ENCODE measurements at regions not wholly inside any gene's neighbourhood (a gene's known extent, or its start where the extent isn't known, plus 50 kb on each side); places are given as distances from the start of the nearest gene placed in this dataset.

DNA sequence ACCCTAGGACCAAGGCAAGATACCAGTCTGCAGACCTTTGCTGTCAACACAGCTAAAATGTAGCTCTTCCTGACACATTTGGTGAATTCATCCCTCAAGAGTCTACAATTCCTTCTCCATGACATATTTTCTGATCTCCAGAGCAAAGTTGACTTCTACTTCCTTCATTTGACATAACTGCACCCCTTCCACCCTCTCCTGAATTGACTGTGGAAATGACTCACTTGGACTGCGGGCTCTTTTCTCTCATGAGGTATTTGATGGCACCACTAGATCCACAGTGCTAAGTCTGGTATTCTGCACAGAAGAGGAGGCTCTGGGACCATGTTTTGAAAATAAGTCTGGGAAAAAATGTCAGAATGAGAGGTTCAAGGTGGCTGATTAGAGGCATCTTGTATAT lies 338.4 kb upstream of the TRPC7 start:
- TF ChIP-seq, protein P1, sequence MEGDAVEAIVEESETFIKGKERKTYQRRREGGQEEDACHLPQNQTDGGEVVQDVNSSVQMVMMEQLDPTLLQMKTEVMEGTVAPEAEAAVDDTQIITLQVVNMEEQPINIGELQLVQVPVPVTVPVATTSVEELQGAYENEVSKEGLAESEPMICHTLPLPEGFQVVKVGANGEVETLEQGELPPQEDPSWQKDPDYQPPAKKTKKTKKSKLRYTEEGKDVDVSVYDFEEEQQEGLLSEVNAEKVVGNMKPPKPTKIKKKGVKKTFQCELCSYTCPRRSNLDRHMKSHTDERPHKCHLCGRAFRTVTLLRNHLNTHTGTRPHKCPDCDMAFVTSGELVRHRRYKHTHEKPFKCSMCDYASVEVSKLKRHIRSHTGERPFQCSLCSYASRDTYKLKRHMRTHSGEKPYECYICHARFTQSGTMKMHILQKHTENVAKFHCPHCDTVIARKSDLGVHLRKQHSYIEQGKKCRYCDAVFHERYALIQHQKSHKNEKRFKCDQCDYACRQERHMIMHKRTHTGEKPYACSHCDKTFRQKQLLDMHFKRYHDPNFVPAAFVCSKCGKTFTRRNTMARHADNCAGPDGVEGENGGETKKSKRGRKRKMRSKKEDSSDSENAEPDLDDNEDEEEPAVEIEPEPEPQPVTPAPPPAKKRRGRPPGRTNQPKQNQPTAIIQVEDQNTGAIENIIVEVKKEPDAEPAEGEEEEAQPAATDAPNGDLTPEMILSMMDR (conservative IDR thresholded peaks at IDR 0.05; ENCODE audit: low read depth, low read length) = no peak
- no peak for TF ChIP-seq EZH2 (IDR thresholded peaks at IDR 0.05; ENCODE audit: borderline replicate concordance, low read depth, low read length, poor library complexity, severe bottlenecking)
- no peak for DNase-seq (ENCODE audit: low spot score)
- Histone ChIP-seq H3K4me1 (ENCODE audit: insufficient read depth, low read length, poor library complexity, severe bottlenecking) (no peaks in the 10 kb centered on the region), H3K27me3 (replicated peaks; ENCODE audit: insufficient read depth, low read depth, low read length, poor library complexity) (peaks cover 77% of the 10 kb centered on the region), H3K27ac (ENCODE audit: low read depth, low read length, poor library complexity, severe bottlenecking) (no peak overlapping the region), H3K4me3 (ENCODE audit: low read depth, low read length, poor library complexity, severe bottlenecking) (no peak overlapping the region), H3K9me3 (ENCODE audit: low read depth, low read length, poor library complexity, severe bottlenecking) (no peaks in the 10 kb centered on the region), H3K36me3 (ENCODE audit: insufficient read depth, low read length, poor library complexity, severe bottlenecking) (no peaks in the 10 kb centered on the region)
- POLR2A ChIA-PET (ENCODE audit: low non-redundant PET) = no interaction called here
- CTCF ChIA-PET = no interaction called here
- intact Hi-C loops (cut with micrococcal nuclease; ENCODE audit: unreplicated experiment) = no loop called here
- no TSS peak for BruUV-seq (replicated peaks)

DNA sequence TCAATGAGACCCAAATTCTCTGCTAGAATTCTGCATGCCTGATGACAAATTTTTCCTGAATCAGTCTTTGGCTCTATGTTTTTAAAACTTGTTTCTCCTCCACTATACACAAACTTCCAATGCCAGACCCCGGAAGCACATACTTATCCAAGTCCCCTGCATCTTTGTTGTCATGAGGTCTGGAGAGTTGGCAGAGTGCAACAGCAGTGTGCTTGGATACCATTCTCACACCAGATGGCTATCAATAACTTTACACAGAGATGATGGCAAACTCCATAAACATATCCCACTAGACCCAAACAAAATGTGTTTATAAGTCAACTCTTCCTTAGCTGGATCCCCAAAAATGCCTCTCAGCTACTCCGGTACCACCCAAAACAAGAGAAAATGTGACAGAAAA lies 337.7 kb upstream of the TRPC7 start:
- H3K9me3 ChIP-seq (ENCODE audit: low read depth, low read length, poor library complexity, severe bottlenecking) = no peaks in the 10 kb centered on the region
- DNase-seq (ENCODE audit: low spot score) = no peak
- POLR2A ChIA-PET (ENCODE audit: low non-redundant PET) = no interaction called here
- H3K27ac ChIP-seq (ENCODE audit: low read depth, low read length, poor library complexity, severe bottlenecking) = no peak overlapping the region
- no peaks in the 10 kb centered on the region for H3K36me3 ChIP-seq (ENCODE audit: insufficient read depth, low read length, poor library complexity, severe bottlenecking)
- CTCF ChIA-PET = no interaction called here
- no peaks in the 10 kb centered on the region for H3K4me1 ChIP-seq (ENCODE audit: insufficient read depth, low read length, poor library complexity, severe bottlenecking)
- no peak for TF ChIP-seq EZH2 (IDR thresholded peaks at IDR 0.05; ENCODE audit: borderline replicate concordance, low read depth, low read length, poor library complexity, severe bottlenecking)
- TF ChIP-seq, protein P1 (conservative IDR thresholded peaks at IDR 0.05; ENCODE audit: low read depth, low read length) = no peak
- peaks cover 79% of the 10 kb centered on the region for H3K27me3 ChIP-seq (replicated peaks; ENCODE audit: insufficient read depth, low read depth, low read length, poor library complexity)
- H3K4me3 ChIP-seq (ENCODE audit: low read depth, low read length, poor library complexity, severe bottlenecking) = no peak overlapping the region
- no TSS peak for BruUV-seq (replicated peaks)
- intact Hi-C loops (cut with micrococcal nuclease; ENCODE audit: unreplicated experiment) = no loop called here

DNA sequence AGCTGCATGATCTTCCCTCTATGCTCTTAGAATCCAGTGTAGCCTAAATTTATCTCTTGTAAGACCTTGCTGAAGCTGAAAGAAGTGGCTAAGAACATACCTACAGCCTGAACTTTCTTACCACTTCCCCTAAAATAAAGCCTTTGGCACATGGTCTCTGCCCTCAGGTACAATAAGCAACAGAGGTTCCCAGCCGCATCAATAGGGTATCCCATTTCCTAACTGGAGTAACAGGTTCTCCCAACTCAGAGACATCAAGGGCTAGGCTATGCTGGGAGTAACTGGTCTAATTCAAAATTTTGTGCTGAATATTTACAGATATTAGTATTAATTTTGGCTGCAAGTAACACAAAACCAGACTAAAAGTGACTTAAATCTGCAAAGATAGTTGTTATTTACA lies 335.8 kb upstream of the TRPC7 start:
- no peak overlapping the region for H3K4me3 ChIP-seq (ENCODE audit: low read depth, low read length, poor library complexity, severe bottlenecking)
- ChIA-PET CTCF (no interaction called here), POLR2A (ENCODE audit: low non-redundant PET) (no interaction called here)
- DNase-seq (ENCODE audit: low spot score) = no peak
- no TSS peak for BruUV-seq (replicated peaks)
- TF ChIP-seq, protein P1 (conservative IDR thresholded peaks at IDR 0.05; ENCODE audit: low read depth, low read length) = no peak
- TF ChIP-seq EZH2 (IDR thresholded peaks at IDR 0.05; ENCODE audit: borderline replicate concordance, low read depth, low read length, poor library complexity, severe bottlenecking) = no peak
- intact Hi-C loops (cut with micrococcal nuclease; ENCODE audit: unreplicated experiment) = no loop called here
- no peaks in the 10 kb centered on the region for H3K36me3 ChIP-seq (ENCODE audit: insufficient read depth, low read length, poor library complexity, severe bottlenecking)
- no peaks in the 10 kb centered on the region for H3K4me1 ChIP-seq (ENCODE audit: insufficient read depth, low read length, poor library complexity, severe bottlenecking)
- H3K27ac ChIP-seq (ENCODE audit: low read depth, low read length, poor library complexity, severe bottlenecking) = no peak overlapping the region
- peaks cover 80% of the 10 kb centered on the region for H3K27me3 ChIP-seq (replicated peaks; ENCODE audit: insufficient read depth, low read depth, low read length, poor library complexity)
- H3K9me3 ChIP-seq (ENCODE audit: low read depth, low read length, poor library complexity, severe bottlenecking) = no peaks in the 10 kb centered on the region

All from A673 (cell line).